ENCODE measurements at regions not wholly inside any gene's neighbourhood (a gene's known extent, or its start where the extent isn't known, plus 50 kb on each side); places are given as distances from the start of the nearest gene placed in this dataset.

DNA sequence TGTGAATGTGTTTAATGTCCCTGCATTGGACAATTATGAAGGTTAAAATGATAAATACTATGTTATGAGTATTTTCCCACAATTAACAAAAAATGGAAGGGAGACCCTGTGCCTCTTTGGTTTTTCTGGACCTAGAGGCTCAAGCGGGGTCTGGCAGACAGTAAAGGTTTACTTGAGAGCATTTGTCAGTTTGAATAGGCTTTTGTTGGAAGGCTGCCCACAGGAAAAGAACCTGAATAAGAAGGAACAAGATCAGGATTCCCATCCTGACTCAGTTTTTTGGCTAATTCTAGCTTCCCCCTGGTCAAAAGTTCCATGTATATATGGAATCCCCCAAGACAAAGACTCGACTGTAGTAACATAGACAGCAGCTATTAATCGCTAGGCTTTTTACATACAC is 150.9 kb upstream of the JUN start:
- Histone ChIP-seq H2AFZ (ENCODE audit: low read depth, low read length) (no peak overlapping the region), H3K4me3 (no peak overlapping the region), H3K4me1 (replicated peaks in 1 of 2; ENCODE audit: control insufficient read depth in 2 of 2, insufficient read depth in 2 of 2, low read length in 2 of 2) (peaks cover 0 to 7% of the 10 kb centered on the region in 2 experiments; a peak in 4 of 5 replicates), H3K9ac (ENCODE audit: insufficient read depth in 1 of 2, low read depth in 2 of 2, low read length in 2 of 2) (no peak overlapping the region), H3K9me1 (ENCODE audit: control insufficient read depth, insufficient read depth, low read length) (no peaks in the 10 kb centered on the region), H3K27me3 (ENCODE audit: control insufficient read depth in 2 of 2, insufficient read depth in 2 of 2, low read length in 2 of 2) (no peaks in the 10 kb centered on the region; a peak in 1 of 5 replicates), H4K20me1 (replicated peaks; ENCODE audit: control insufficient read depth, insufficient read depth, low read length) (no peaks in the 10 kb centered on the region), H3K79me2 (ENCODE audit: control insufficient read depth, insufficient read depth, low read length) (no peaks in the 10 kb centered on the region), H3K27ac (ENCODE audit: extremely low read depth, low read depth, low read length) (no peak overlapping the region), H3K36me3 (ENCODE audit: control insufficient read depth, insufficient read depth, low read length) (no peaks in the 10 kb centered on the region), H3K4me2 (ENCODE audit: insufficient read depth, low read length) (no peak overlapping the region), H3K9me3 (replicated peaks; ENCODE audit: control insufficient read depth, insufficient read depth, low read depth, low read length) (0 out of 2 replicates have a peak, but pooled peaks cover 3% of the 10 kb centered on the region)
- no TSS peak for BruUV-seq (replicated peaks)
- CTCF ChIA-PET (ENCODE audit: low intra/inter-chr PET ratio), result no interaction called here
- intact Hi-C loops (cut with micrococcal nuclease), result no loop called here
- FAIRE-seq (no peak), ATAC-seq (no peak), DNase-seq (ENCODE audit: extremely low read depth in 1 of 4, low spot score in 3 of 4) (no peak)
- POLR2A ChIA-PET, result interaction anchor here (0.8 to 1.2 kb wide), 2 partner anchors 15 to 42 kb away, joined by 3 to 5 read pairs; no protein-coding TSS in a partner anchor
- 38% methylated on average over 3 of the region's 3 CpGs for WGBS (ENCODE audit: insufficient coverage, low coverage, missing lambda C conversion rate)
- TF ChIP-seq RUNX1 (IDR thresholded peaks at IDR 0.05; ENCODE audit: low read depth), result no peak
- no peak for TF ChIP-seq NFYB (IDR thresholded peaks at IDR 0.05; ENCODE audit: extremely low read depth, insufficient read length)
- no peak for TF ChIP-seq CBX5 (IDR thresholded peaks at IDR 0.05; ENCODE audit: borderline replicate concordance, low read depth)
- in situ Hi-C loops (cut with MboI), result no loop called here

DNA sequence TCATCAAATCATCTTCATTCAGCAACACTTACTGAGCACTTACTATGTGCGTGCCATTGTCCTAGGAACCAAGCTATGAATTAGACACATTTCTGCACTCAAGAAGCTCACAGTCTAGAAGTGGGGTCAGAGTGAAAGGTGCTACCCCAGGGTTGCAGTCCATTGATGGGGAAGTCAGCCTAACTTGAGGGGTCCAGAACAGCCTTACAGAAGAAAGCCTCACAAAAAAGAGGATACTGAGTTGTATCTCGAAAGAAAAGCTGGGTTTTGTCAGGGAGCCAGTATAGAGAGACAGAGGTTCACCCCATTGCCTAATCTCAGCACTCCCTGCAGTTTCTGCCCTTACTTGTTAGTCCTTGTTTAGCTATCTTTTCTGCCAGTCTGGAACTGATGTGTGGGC is 153.1 kb upstream of the JUN start:
- no peak overlapping the region for H3K4me3 ChIP-seq
- H3K36me3 ChIP-seq (ENCODE audit: control insufficient read depth, insufficient read depth, low read length), result no peaks in the 10 kb centered on the region
- no peak overlapping the region for H2AFZ ChIP-seq (ENCODE audit: low read depth, low read length)
- H3K9ac ChIP-seq (ENCODE audit: insufficient read depth in 1 of 2, low read depth in 2 of 2, low read length in 2 of 2), result no peak overlapping the region
- no peaks in the 10 kb centered on the region for H3K79me2 ChIP-seq (ENCODE audit: control insufficient read depth, insufficient read depth, low read length)
- no peaks in the 10 kb centered on the region for H3K9me1 ChIP-seq (ENCODE audit: control insufficient read depth, insufficient read depth, low read length)
- 32% methylated on average over 2 of the region's 2 CpGs for WGBS (ENCODE audit: insufficient coverage, low coverage, missing lambda C conversion rate)
- 0 out of 2 replicates have a peak, but pooled peaks cover 3% of the 10 kb centered on the region for H3K9me3 ChIP-seq (replicated peaks; ENCODE audit: control insufficient read depth, insufficient read depth, low read depth, low read length)
- H3K4me1 ChIP-seq (replicated peaks in 1 of 2; ENCODE audit: control insufficient read depth in 2 of 2, insufficient read depth in 2 of 2, low read length in 2 of 2), result peaks cover 0 to 3% of the 10 kb centered on the region in 2 experiments; a peak in 1 of 5 replicates
- DNase-seq (ENCODE audit: extremely low read depth in 1 of 4, low spot score in 3 of 4), result no peak
- ATAC-seq, result no peak
- H4K20me1 ChIP-seq (replicated peaks; ENCODE audit: control insufficient read depth, insufficient read depth, low read length), result no peaks in the 10 kb centered on the region
- no peak overlapping the region for H3K4me2 ChIP-seq (ENCODE audit: insufficient read depth, low read length)
- FAIRE-seq, result no peak
- in situ Hi-C loops (cut with MboI) (no loop called here), intact Hi-C loops (cut with micrococcal nuclease) (no loop called here)
- POLR2A ChIA-PET, result interaction anchor here (0.8 to 1.4 kb wide), 4 partner anchors 12 to 52 kb away, joined by 3 to 5 read pairs (median 4); no protein-coding TSS in a partner anchor
- no TSS peak for BruUV-seq (replicated peaks)
- H3K27ac ChIP-seq (ENCODE audit: extremely low read depth, low read depth, low read length), result no peak overlapping the region
- CTCF ChIA-PET (ENCODE audit: low intra/inter-chr PET ratio), result no interaction called here
- no peaks in the 10 kb centered on the region for H3K27me3 ChIP-seq (ENCODE audit: control insufficient read depth in 2 of 2, insufficient read depth in 2 of 2, low read length in 2 of 2)
- TF ChIP-seq ARNT (IDR thresholded peaks at IDR 0.05), result no peak
- TF ChIP-seq, protein P1, sequence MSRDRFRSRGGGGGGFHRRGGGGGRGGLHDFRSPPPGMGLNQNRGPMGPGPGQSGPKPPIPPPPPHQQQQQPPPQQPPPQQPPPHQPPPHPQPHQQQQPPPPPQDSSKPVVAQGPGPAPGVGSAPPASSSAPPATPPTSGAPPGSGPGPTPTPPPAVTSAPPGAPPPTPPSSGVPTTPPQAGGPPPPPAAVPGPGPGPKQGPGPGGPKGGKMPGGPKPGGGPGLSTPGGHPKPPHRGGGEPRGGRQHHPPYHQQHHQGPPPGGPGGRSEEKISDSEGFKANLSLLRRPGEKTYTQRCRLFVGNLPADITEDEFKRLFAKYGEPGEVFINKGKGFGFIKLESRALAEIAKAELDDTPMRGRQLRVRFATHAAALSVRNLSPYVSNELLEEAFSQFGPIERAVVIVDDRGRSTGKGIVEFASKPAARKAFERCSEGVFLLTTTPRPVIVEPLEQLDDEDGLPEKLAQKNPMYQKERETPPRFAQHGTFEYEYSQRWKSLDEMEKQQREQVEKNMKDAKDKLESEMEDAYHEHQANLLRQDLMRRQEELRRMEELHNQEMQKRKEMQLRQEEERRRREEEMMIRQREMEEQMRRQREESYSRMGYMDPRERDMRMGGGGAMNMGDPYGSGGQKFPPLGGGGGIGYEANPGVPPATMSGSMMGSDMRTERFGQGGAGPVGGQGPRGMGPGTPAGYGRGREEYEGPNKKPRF (IDR thresholded peaks at IDR 0.05; ENCODE audit: low read depth, low read length), result no peak
